K562 (cell line): ENCODE measurements at regions not wholly inside any gene's neighbourhood (a gene's known extent, or its start where the extent isn't known, plus 50 kb on each side); places are given as distances from the start of the nearest gene placed in this dataset.

Experiments used
- ATAC-seq: fragments of 200-7000 bp; cut with Tn5 transposase; 3 replicates; pipeline ENCODE4 v1.9.1; 2020; ENCODE audit warnings: moderate library complexity
- BruUV-seq: library from RNA; stranded (reverse); fragments of 400-500 nt; replicated peaks from 2 replicates; lab custom pipeline; 2021; lab: Mats Ljungman, UMichigan
- CTCF ChIA-PET: fragments of 300-600 bp; formaldehyde crosslinking; extraction: SDS; loops from one replicate; lab custom pipeline; 2021; ENCODE audit warnings: low intra/inter-chr PET ratio; lab: Yijun Ruan, JAX
- POLR2A ChIA-PET: fragments of 300-600, 350-650 bp; sonication (Branson Sonifier 250); formaldehyde crosslinking; extraction: SDS; loops from one replicate; lab custom pipeline; 2021; ENCODE audit warnings: antibody characterized with exemption, inconsistent platforms; lab: Yijun Ruan, JAX
- DNase-seq, 4 experiments: peaks; one replicate each; pipeline versions ENCODE4 v3.0.0 to v3.0.0-alpha.2; 2011 to 2018; ENCODE audit warnings: low spot score in 3 of 4, mixed read lengths in 3 of 4; ENCODE audit errors: extremely low read depth in 1 of 4
- FAIRE-seq: peaks from 2 replicates; lab custom pipeline; 2011; peaks lifted over from hg19 to GRCh38; lab: Jason Lieb, UNC
- H2AFZ ChIP-seq: 2 replicates; pipeline ENCODE4 v1.6.0; 2011; ENCODE audit warnings: low read depth, low read length, control low read depth, inconsistent platforms
- H3K27ac ChIP-seq: fragments of 200-600 bp; 3 replicates; pipeline ENCODE4 v1.8.0; 2011; ENCODE audit warnings: low read depth, mild to moderate bottlenecking, control low read depth, inconsistent platforms, low read length, moderate library complexity, mixed read lengths; ENCODE audit errors: extremely low read depth
- H3K27me3 ChIP-seq, 2 experiments: fragments of 300-600 bp in 1 of 2; 2 replicates in 1 of 2; 3 replicates in 1 of 2; pipeline versions ENCODE4 v1.6.0 to v1.8.0; 2011; ENCODE audit warnings: inconsistent platforms in 2 of 2, low read length in 2 of 2, mild to moderate bottlenecking in 1 of 2, mixed read lengths in 1 of 2, moderate library complexity in 1 of 2; ENCODE audit not compliant: control insufficient read depth in 2 of 2, insufficient read depth in 2 of 2
- H3K36me3 ChIP-seq: fragments of 300-600 bp; 3 replicates; pipeline ENCODE4 v1.8.0; 2011; ENCODE audit warnings: mild to moderate bottlenecking, low read length, inconsistent platforms; ENCODE audit not compliant: control insufficient read depth, insufficient read depth
- H3K4me1 ChIP-seq, 2 experiments: fragments of 200-600 bp in 1 of 2; replicated peaks in 1 of 2; 2 replicates in 1 of 2; 3 replicates in 1 of 2; pipeline versions ENCODE4 v1.5.1 to v1.8.0; 2011; ENCODE audit warnings: inconsistent platforms in 2 of 2, low read length in 2 of 2, mild to moderate bottlenecking in 1 of 2, mixed read lengths in 1 of 2, moderate library complexity in 1 of 2; ENCODE audit not compliant: control insufficient read depth in 2 of 2, insufficient read depth in 2 of 2
- H3K4me2 ChIP-seq: 2 replicates; pipeline ENCODE4 v1.6.1; 2011; ENCODE audit warnings: low read length, control low read depth, inconsistent platforms, mixed read lengths; ENCODE audit not compliant: insufficient read depth
- H3K4me3 ChIP-seq: fragments of 200-600 bp; sonication (generic), shearing (Covaris generic); 2 replicates; pipeline ENCODE4 v1.5.1; 2016; ENCODE audit warnings: control low read depth, inconsistent platforms
- H3K79me2 ChIP-seq: fragments of 200-600 bp; 3 replicates; pipeline ENCODE4 v1.8.0; 2011; ENCODE audit warnings: low read length, inconsistent platforms; ENCODE audit not compliant: control insufficient read depth, insufficient read depth
- H3K9ac ChIP-seq, 2 experiments: 2 replicates each; pipeline versions ENCODE4 v1.6.0 to v1.6.1; 2011; ENCODE audit warnings: low read depth in 2 of 2, low read length in 2 of 2, control low read depth in 1 of 2, inconsistent platforms in 1 of 2, mild to moderate bottlenecking in 1 of 2, mixed read lengths in 1 of 2; ENCODE audit not compliant: insufficient read depth in 1 of 2
- H3K9me1 ChIP-seq: one replicate; pipeline ENCODE4 v1.6.0; 2011; ENCODE audit warnings: inconsistent platforms, mild to moderate bottlenecking, low read length, moderate library complexity; ENCODE audit not compliant: control insufficient read depth, insufficient read depth
- H3K9me3 ChIP-seq: replicated peaks from 2 replicates; pipeline ENCODE4 v1.5.1; 2011; ENCODE audit warnings: low read depth, low read length, inconsistent platforms; ENCODE audit not compliant: control insufficient read depth, insufficient read depth
- H4K20me1 ChIP-seq: replicated peaks from 2 replicates; pipeline ENCODE4 v1.6.1; 2011; ENCODE audit warnings: low read length, inconsistent platforms, mixed read lengths; ENCODE audit not compliant: control insufficient read depth, insufficient read depth
- CBX2 ChIP-seq: fragments of 200-600 bp; sonication (generic); IDR thresholded peaks from one replicate; pipeline ENCODE4 v1.6.1; 2012; ENCODE audit warnings: mild to moderate bottlenecking, low read length, inconsistent platforms; ENCODE audit not compliant: insufficient read depth, poor library complexity, severe bottlenecking
- EP300 ChIP-seq: IDR thresholded peaks from 2 replicates; pipeline ENCODE4 v1.6.1; 2012; ENCODE audit warnings: low read length, improper control_type of control experiment
- HDAC1 ChIP-seq, 2 experiments: fragments of 450-650 bp; IDR thresholded peaks; 2 replicates each; pipeline ENCODE4 v1.6.1; 2016 to 2017; ENCODE audit warnings: inconsistent platforms in 1 of 2, mild to moderate bottlenecking in 1 of 2, moderate library complexity in 1 of 2
- KLF1 ChIP-seq: fragments of 450-650 bp; IDR thresholded peaks from 2 replicates; pipeline ENCODE4 v1.6.1; 2016; ENCODE audit warnings: missing genetic modification characterization, missing compliant biosample characterization
- NFE2 ChIP-seq: IDR thresholded peaks from 2 replicates; pipeline ENCODE4 v1.6.1; 2014; ENCODE audit warnings: antibody characterized with exemption, low read depth
- POLR2H ChIP-seq: IDR thresholded peaks from 2 replicates; pipeline ENCODE4 v1.6.1; 2016; ENCODE audit warnings: missing genetic modification characterization, low read depth, mild to moderate bottlenecking, control low read depth, missing compliant biosample characterization, moderate library complexity
- SLC30A9 ChIP-seq: fragments of 250-450 bp; sonication (Bioruptor Pico); IDR thresholded peaks from 2 replicates; pipeline ENCODE4 v1.8.0; 2022; ENCODE audit warnings: mild to moderate bottlenecking, moderate library complexity
- TEAD2 ChIP-seq: fragments of 450-650 bp; IDR thresholded peaks from 2 replicates; pipeline ENCODE4 v1.6.1; 2016; ENCODE audit warnings: missing genetic modification characterization, control low read depth, missing compliant biosample characterization
- THRB ChIP-seq: fragments of 450-650 bp; formaldehyde crosslinking; conservative IDR thresholded peaks from 2 replicates; pipeline ENCODE4 v1.4.0; 2022; ENCODE audit warnings: mild to moderate bottlenecking, missing genetic modification characterization
- TRIM28 ChIP-seq: fragments of 450-650 bp; IDR thresholded peaks from 2 replicates; pipeline ENCODE4 v1.6.1; 2017
- ZC3H8 ChIP-seq: fragments of 450-650 bp; IDR thresholded peaks from 2 replicates; pipeline ENCODE4 v1.6.1; 2017
- ZKSCAN8 ChIP-seq: fragments of 200-800 bp; sonication (Bioruptor generic); IDR thresholded peaks from 2 replicates; pipeline ENCODE4 v1.6.1; 2016; ENCODE audit warnings: missing genetic modification characterization, missing compliant biosample characterization
- ZNF12 ChIP-seq: sonication (generic); formaldehyde crosslinking; IDR thresholded peaks from 2 replicates; pipeline ENCODE4 v1.4.0; 2020; ENCODE audit warnings: mild to moderate bottlenecking, missing genetic modification reagents
- ZNF75A ChIP-seq: fragments of 450-650 bp; formaldehyde crosslinking; IDR thresholded peaks from 2 replicates; pipeline ENCODE4 v1.4.0; 2020; ENCODE audit warnings: mild to moderate bottlenecking
- ZNF785 ChIP-seq: fragments of 250-450 bp; sonication (Bioruptor Pico); IDR thresholded peaks from 2 replicates; pipeline ENCODE4 v1.4.0; 2020; ENCODE audit warnings: mild to moderate bottlenecking
- WGBS: fragments of 100-300 bp; shearing (Covaris generic); methylation state at CpG from one replicate; pipeline ENCODE4 v1.1.6; 2016; ENCODE audit warnings: low coverage, mixed read lengths; ENCODE audit not compliant: insufficient coverage; ENCODE audit errors: missing lambda C conversion rate; 5-methylcytosine and 5-hydroxymethylcytosine counted together
- in situ Hi-C: fragments of 300-500 bp; cut with MboI; formaldehyde crosslinking; loops from 4 replicates; pipeline ENCODE4 v1.15.0; 2018; ENCODE audit warnings: inconsistent platforms, mixed read lengths
- intact Hi-C: fragments of 100-400 bp; cut with micrococcal nuclease; formaldehyde crosslinking; loops from 2 replicates; pipeline ENCODE4 v1.14.2; 2022
- TF ChIP-seq, protein P1 (sequence below), 2 experiments: fragments of 450-650 bp in 1 of 2; sonication (generic) in 1 of 2; formaldehyde crosslinking; conservative IDR thresholded peaks; 2 replicates each; pipeline versions ENCODE4 v1.4.0 to v1.8.1; 2020 to 2022; ENCODE audit warnings: mild to moderate bottlenecking in 1 of 2, missing genetic modification reagents in 1 of 2
- TF ChIP-seq, protein P2 (sequence below): sonication (generic); formaldehyde crosslinking; IDR thresholded peaks from 2 replicates; pipeline ENCODE4 v1.8.0; 2022; ENCODE audit warnings: mild to moderate bottlenecking, missing genetic modification reagents, borderline replicate concordance

GRCh38 chr1:88296227-88296626, 387.8 kb upstream of the PKN2 start:
- FAIRE-seq, result no peak
- H3K36me3 ChIP-seq, result no peaks in the 10 kb centered on the region
- H3K9me1 ChIP-seq, result no peaks in the 10 kb centered on the region
- no peak for ATAC-seq
- H3K27ac ChIP-seq, result no peak overlapping the region
- DNase-seq, result no peak
- no peak overlapping the region for H2AFZ ChIP-seq
- no peaks in the 10 kb centered on the region for H3K4me1 ChIP-seq
- CTCF ChIA-PET, result no interaction called here
- H3K9me3 ChIP-seq, result peaks cover 3% of the 10 kb centered on the region; the same call in 1 of the 2 replicates
- no peaks in the 10 kb centered on the region for H3K79me2 ChIP-seq
- in situ Hi-C loops, result no loop called here
- H3K9ac ChIP-seq, result no peak overlapping the region
- no peak for TF ChIP-seq TRIM28
- no peak for TF ChIP-seq EP300
- TF ChIP-seq HDAC1 (IDR thresholded peaks at IDR 0.05), result no peak
- no peak for TF ChIP-seq ZC3H8
- no peak for TF ChIP-seq CBX2
- TF ChIP-seq NFE2, result no peak
- no peak for TF ChIP-seq KLF1 (tag)
- no peak for TF ChIP-seq TEAD2 (tag)
- no peak for TF ChIP-seq ZNF75A
- no peak for TF ChIP-seq THRB (CRISPR knock-in tag)
- TF ChIP-seq, protein P1, sequence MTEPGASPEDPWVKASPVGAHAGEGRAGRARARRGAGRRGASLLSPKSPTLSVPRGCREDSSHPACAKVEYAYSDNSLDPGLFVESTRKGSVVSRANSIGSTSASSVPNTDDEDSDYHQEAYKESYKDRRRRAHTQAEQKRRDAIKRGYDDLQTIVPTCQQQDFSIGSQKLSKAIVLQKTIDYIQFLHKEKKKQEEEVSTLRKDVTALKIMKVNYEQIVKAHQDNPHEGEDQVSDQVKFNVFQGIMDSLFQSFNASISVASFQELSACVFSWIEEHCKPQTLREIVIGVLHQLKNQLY (CRISPR knock-in tag; conservative IDR thresholded peaks at IDR 0.05), result no peak
- no peak for TF ChIP-seq SLC30A9 (CRISPR knock-in tag)
- TF ChIP-seq, protein P2, sequence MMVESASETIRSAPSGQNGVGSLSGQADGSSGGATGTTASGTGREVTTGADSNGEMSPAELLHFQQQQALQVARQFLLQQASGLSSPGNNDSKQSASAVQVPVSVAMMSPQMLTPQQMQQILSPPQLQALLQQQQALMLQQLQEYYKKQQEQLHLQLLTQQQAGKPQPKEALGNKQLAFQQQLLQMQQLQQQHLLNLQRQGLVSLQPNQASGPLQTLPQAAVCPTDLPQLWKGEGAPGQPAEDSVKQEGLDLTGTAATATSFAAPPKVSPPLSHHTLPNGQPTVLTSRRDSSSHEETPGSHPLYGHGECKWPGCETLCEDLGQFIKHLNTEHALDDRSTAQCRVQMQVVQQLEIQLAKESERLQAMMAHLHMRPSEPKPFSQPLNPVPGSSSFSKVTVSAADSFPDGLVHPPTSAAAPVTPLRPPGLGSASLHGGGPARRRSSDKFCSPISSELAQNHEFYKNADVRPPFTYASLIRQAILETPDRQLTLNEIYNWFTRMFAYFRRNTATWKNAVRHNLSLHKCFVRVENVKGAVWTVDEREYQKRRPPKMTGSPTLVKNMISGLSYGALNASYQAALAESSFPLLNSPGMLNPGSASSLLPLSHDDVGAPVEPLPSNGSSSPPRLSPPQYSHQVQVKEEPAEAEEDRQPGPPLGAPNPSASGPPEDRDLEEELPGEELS (CRISPR knock-in tag), result no peak
- TF ChIP-seq POLR2H, result no peak
- TF ChIP-seq ZNF12 (CRISPR knock-in tag), result no peak
- TF ChIP-seq ZKSCAN8 (CRISPR knock-in tag), result no peak
- TF ChIP-seq ZNF785 (CRISPR knock-in tag), result no peak
- POLR2A ChIA-PET, result no interaction called here
- H3K27me3 ChIP-seq, result no peaks in the 10 kb centered on the region
- BruUV-seq, result no TSS peak
- intact Hi-C loops, result no loop called here
- no peaks in the 10 kb centered on the region for H4K20me1 ChIP-seq
- H3K4me3 ChIP-seq, result no peak overlapping the region
- 10% methylated on average over 2 of the region's 2 CpGs for WGBS
- no peak overlapping the region for H3K4me2 ChIP-seq
